Right lobe of liver (tissue), 4 donors: ENCODE measurements at regions not wholly inside any gene's neighbourhood (a gene's known extent, or its start where the extent isn't known, plus 50 kb on each side); places are given as distances from the start of the nearest gene placed in this dataset.

Experiments used
- CTCF ChIP-seq, 4 donors: fragments of 200-600 bp in 3 of 4; fragments of 450-650 bp in 1 of 4; IDR thresholded peaks; one replicate each; pipeline versions ENCODE4 v1.5.1 to v1.8.0; 2016 to 2022; ENCODE audit warnings: antibody characterized with exemption in 4 of 4, mild to moderate bottlenecking in 2 of 4
- POLR2A ChIP-seq: fragments of 450-650 bp; IDR thresholded peaks from one replicate; pipeline ENCODE4 v1.6.1; 2017; ENCODE audit warnings: antibody characterized with exemption, mild to moderate bottlenecking
- donor health status: DM: no; HTN: no; CAD: no.
- donor health status: DM: no; HTN: no; CAD: no.
- donor health status: DM: no; HTN: yes; CAD: no.

- TF ChIP-seq CTCF (IDR thresholded peaks at IDR 0.05): no peak
- no peak for TF ChIP-seq POLR2A
Observed at GRCh38 chr9:11072176-11072575, 459.4 kb upstream of the PTPRD start.
